ENCODE measurements at regions not wholly inside any gene's neighbourhood (a gene's known extent, or its start where the extent isn't known, plus 50 kb on each side); places are given as distances from the start of the nearest gene placed in this dataset.

DNA sequence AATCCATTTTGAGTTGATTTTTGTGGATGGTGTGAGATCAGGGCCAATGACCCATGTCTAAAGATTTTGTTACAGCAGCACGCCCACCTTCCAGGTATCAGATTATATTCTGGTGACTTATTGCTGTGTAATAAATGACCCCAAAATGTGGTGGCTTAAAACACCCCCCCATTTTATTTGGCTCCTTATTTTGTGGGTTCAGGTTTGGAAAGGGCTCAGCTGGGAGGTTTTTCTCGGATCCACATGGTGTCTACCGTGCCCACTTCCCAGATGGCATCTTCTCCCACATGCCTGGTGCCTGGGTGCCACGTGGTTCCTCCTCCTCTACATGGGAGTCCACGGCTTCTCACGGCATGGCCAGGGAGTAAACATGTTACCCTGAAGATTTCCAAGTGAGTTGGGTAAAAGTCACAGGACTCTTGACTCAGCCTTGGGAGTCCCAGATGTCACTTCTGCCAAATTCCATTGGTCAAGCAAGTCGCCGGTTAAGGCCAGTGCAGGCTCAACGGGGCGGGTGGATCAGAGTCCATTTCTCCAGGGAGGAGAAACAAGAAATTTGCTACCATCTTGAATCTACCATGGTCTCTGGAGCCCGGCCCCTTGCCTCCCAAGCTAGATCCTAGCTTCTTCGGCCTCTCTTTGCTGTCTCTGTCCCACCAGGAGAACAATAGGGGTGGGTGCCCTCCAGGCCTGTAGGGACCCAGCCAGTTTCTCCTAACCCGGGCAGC lies 214.3 kb downstream of the KIF26A start:
- no peaks in the 10 kb centered on the region for H4K20me1 ChIP-seq (ENCODE audit: insufficient read depth, low read length)
- no peak overlapping the region for H3K27ac Mint-ChIP-seq
- intact Hi-C loops (cut with micrococcal nuclease), result no loop called here
- no peak overlapping the region for H3K4me3 Mint-ChIP-seq
- no peaks in the 10 kb centered on the region for H3K36me3 ChIP-seq (replicated peaks in 1 of 2; ENCODE audit: control insufficient read depth in 1 of 2, insufficient read depth in 2 of 2, low read length in 2 of 2)
- no peak for TF ChIP-seq CTCF (IDR thresholded peaks at IDR 0.05)
- H3K4me3 ChIP-seq (replicated peaks in 1 of 3; ENCODE audit: low read depth in 2 of 3, low read length in 3 of 3), result no peak overlapping the region
- 92% methylated on average over 10 of the region's 13 CpGs for WGBS (ENCODE audit: insufficient coverage)
- peaks cover 1 to 7% (median 4%) of the 10 kb centered on the region in 7 donors for H3K9me3 Mint-ChIP-seq
- H3K27me3 Mint-ChIP-seq (ENCODE audit: low read depth in 3 of 3), result peaks cover 2 to 8% (median 4%) of the 10 kb centered on the region in 3 donors
- H3K36me3 Mint-ChIP-seq, result no peaks in the 10 kb centered on the region
- H3K79me2 ChIP-seq (ENCODE audit: insufficient read depth, low read length), result no peaks in the 10 kb centered on the region
- no peaks in the 10 kb centered on the region for H3K4me1 Mint-ChIP-seq
- no peak overlapping the region for H3K27ac ChIP-seq (ENCODE audit: low read depth in 1 of 2, low read length in 2 of 2)
- H2AFZ ChIP-seq (ENCODE audit: insufficient read depth, low read depth, low read length, poor library complexity, severe bottlenecking), result no peak overlapping the region
- H3K9me3 ChIP-seq (replicated peaks in 1 of 2; ENCODE audit: control insufficient read depth in 1 of 2, insufficient read depth in 1 of 2, low read length in 2 of 2), result peaks cover 0 to 6% of the 10 kb centered on the region in 2 donors
- no peak overlapping the region for H3K9ac ChIP-seq (ENCODE audit: insufficient read depth, low read length, poor library complexity, severe bottlenecking)
- no peak for DNase-seq
- no peak overlapping the region for H3K4me2 ChIP-seq (replicated peaks; ENCODE audit: extremely low read depth, low read length, poor library complexity, severe bottlenecking)
- H3K27me3 ChIP-seq (ENCODE audit: control insufficient read depth in 2 of 2, insufficient read depth in 2 of 2, low read length in 2 of 2), result no peaks in the 10 kb centered on the region
- no peaks in the 10 kb centered on the region for H3K4me1 ChIP-seq (ENCODE audit: control insufficient read depth in 1 of 2, insufficient read depth in 2 of 2, low read length in 2 of 2)

DNA sequence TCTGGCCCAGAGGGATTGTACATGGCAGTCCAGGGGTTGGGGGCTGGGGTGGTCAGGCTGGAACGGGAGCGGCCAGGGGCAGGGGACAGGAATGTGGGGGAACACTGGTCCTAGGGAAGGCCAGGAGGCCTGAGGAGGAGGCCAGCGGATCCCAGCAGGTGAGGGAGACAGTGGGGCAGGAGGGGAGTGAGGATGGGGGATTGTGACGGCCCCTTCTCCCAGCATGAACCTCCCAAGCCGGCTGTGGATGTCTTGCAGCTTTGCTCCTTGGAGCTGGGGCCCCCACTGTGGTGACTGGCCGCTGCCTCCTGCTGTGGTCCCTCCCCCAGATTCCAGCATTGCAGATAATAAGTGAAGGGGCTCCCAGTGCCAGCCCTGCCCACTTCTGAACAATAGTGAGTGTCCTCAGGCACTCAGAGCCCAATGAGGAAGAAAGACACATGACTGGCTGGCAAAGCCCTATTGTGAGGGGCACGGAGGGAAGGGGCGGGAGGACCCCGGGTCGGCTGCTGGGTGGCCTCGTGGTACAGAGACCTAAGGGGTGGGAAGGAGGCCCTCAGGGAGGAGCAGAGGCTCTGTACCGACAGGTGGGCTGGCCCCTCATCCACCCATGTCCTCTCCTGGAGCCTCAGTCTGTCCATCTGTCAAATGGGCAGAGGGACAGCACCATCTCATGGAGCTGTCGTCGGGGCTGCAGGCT lies 215.0 kb downstream of the KIF26A start:
- Mint-ChIP-seq H3K4me3 (no peak overlapping the region), H3K4me1 (no peaks in the 10 kb centered on the region), H3K36me3 (no peaks in the 10 kb centered on the region), H3K9me3 (peaks cover 1 to 7% (median 4%) of the 10 kb centered on the region in 7 donors), H3K27ac (no peak overlapping the region), H3K27me3 (ENCODE audit: low read depth in 3 of 3) (peaks cover 2 to 4% (median 3%) of the 10 kb centered on the region in 3 donors)
- Histone ChIP-seq H3K79me2 (ENCODE audit: insufficient read depth, low read length) (no peaks in the 10 kb centered on the region), H3K4me1 (ENCODE audit: control insufficient read depth in 1 of 2, insufficient read depth in 2 of 2, low read length in 2 of 2) (no peaks in the 10 kb centered on the region), H3K27me3 (ENCODE audit: control insufficient read depth in 2 of 2, insufficient read depth in 2 of 2, low read length in 2 of 2) (no peaks in the 10 kb centered on the region), H3K9ac (ENCODE audit: insufficient read depth, low read length, poor library complexity, severe bottlenecking) (no peak overlapping the region), H3K36me3 (replicated peaks in 1 of 2; ENCODE audit: control insufficient read depth in 1 of 2, insufficient read depth in 2 of 2, low read length in 2 of 2) (no peaks in the 10 kb centered on the region), H3K4me3 (replicated peaks in 1 of 3; ENCODE audit: low read depth in 2 of 3, low read length in 3 of 3) (no peak overlapping the region), H4K20me1 (ENCODE audit: insufficient read depth, low read length) (no peaks in the 10 kb centered on the region), H2AFZ (ENCODE audit: insufficient read depth, low read depth, low read length, poor library complexity, severe bottlenecking) (no peak overlapping the region), H3K27ac (ENCODE audit: low read depth in 1 of 2, low read length in 2 of 2) (no peak overlapping the region), H3K9me3 (replicated peaks in 1 of 2; ENCODE audit: control insufficient read depth in 1 of 2, insufficient read depth in 1 of 2, low read length in 2 of 2) (peaks cover 0 to 6% of the 10 kb centered on the region in 2 donors), H3K4me2 (replicated peaks; ENCODE audit: extremely low read depth, low read length, poor library complexity, severe bottlenecking) (no peak overlapping the region)
- 89% methylated on average over 7 of the region's 14 CpGs for WGBS (ENCODE audit: insufficient coverage)
- intact Hi-C loops (cut with micrococcal nuclease), result no loop called here
- no peak for DNase-seq
- TF ChIP-seq CTCF (IDR thresholded peaks at IDR 0.05), result no peak

Data from CD14-positive monocyte (primary cell).